Calu3 (cell line): ENCODE measurements at regions not wholly inside any gene's neighbourhood (a gene's known extent, or its start where the extent isn't known, plus 50 kb on each side); places are given as distances from the start of the nearest gene placed in this dataset.

Experiments
- BruUV-seq: library from RNA; stranded (reverse); fragments of 400-500 nt; replicated peaks from 2 replicates; lab custom pipeline; 2021; lab: Mats Ljungman, UMichigan
- CTCF ChIA-PET: fragments of 300-600 bp; sonication (Branson Sonifier 250); formaldehyde crosslinking; loops from one replicate; lab custom pipeline; 2022; ENCODE audit warnings: antibody characterized with exemption; lab: Charles Lee
- DNase-seq: peaks from one replicate; pipeline ENCODE4 v3.0.0; 2022
- H3K27ac Mint-ChIP-seq: one replicate; pipeline ENCODE4 v1.8.0; 2022; ENCODE audit warnings: mixed read lengths; ENCODE audit not compliant: unreplicated experiment
- H3K27me3 Mint-ChIP-seq: one replicate; pipeline ENCODE4 v1.8.0; 2022; ENCODE audit warnings: mixed read lengths; ENCODE audit not compliant: unreplicated experiment
- H3K36me3 Mint-ChIP-seq: one replicate; pipeline ENCODE4 v1.8.0; 2022; ENCODE audit warnings: mild to moderate bottlenecking, moderate library complexity, mixed read lengths; ENCODE audit not compliant: insufficient read depth, unreplicated experiment
- H3K4me1 Mint-ChIP-seq: one replicate; pipeline ENCODE4 v1.8.0; 2022; ENCODE audit warnings: mild to moderate bottlenecking, low read depth, mixed read lengths; ENCODE audit not compliant: unreplicated experiment
- H3K4me3 Mint-ChIP-seq: one replicate; pipeline ENCODE4 v1.8.0; 2022; ENCODE audit warnings: mild to moderate bottlenecking, low read depth, moderate library complexity, mixed read lengths; ENCODE audit not compliant: unreplicated experiment
- H3K9me3 Mint-ChIP-seq: one replicate; pipeline ENCODE4 v1.8.0; 2022; ENCODE audit warnings: low read depth, mixed read lengths; ENCODE audit not compliant: unreplicated experiment
- intact Hi-C: fragments of 100-400 bp; cut with micrococcal nuclease; formaldehyde crosslinking; loops from one replicate; pipeline ENCODE4 v1.10.0; 2022; ENCODE audit not compliant: unreplicated experiment
- TF ChIP-seq, protein P1 (sequence below): fragments of 200-600 bp; IDR thresholded peaks from one replicate; pipeline ENCODE4 v1.8.0; 2022; ENCODE audit warnings: antibody characterized with exemption; ENCODE audit not compliant: unreplicated experiment

- H3K9me3 Mint-ChIP-seq: no peaks in the 10 kb centered on the region
- H3K4me1 Mint-ChIP-seq: no peaks in the 10 kb centered on the region
- H3K36me3 Mint-ChIP-seq: no peaks in the 10 kb centered on the region
- intact Hi-C loops: no loop called here
- CTCF ChIA-PET: no interaction called here
- TF ChIP-seq, protein P1, sequence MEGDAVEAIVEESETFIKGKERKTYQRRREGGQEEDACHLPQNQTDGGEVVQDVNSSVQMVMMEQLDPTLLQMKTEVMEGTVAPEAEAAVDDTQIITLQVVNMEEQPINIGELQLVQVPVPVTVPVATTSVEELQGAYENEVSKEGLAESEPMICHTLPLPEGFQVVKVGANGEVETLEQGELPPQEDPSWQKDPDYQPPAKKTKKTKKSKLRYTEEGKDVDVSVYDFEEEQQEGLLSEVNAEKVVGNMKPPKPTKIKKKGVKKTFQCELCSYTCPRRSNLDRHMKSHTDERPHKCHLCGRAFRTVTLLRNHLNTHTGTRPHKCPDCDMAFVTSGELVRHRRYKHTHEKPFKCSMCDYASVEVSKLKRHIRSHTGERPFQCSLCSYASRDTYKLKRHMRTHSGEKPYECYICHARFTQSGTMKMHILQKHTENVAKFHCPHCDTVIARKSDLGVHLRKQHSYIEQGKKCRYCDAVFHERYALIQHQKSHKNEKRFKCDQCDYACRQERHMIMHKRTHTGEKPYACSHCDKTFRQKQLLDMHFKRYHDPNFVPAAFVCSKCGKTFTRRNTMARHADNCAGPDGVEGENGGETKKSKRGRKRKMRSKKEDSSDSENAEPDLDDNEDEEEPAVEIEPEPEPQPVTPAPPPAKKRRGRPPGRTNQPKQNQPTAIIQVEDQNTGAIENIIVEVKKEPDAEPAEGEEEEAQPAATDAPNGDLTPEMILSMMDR: no peak
- no peak for DNase-seq
- no peak overlapping the region for H3K27ac Mint-ChIP-seq
- BruUV-seq: no TSS peak
- no peak overlapping the region for H3K4me3 Mint-ChIP-seq
- H3K27me3 Mint-ChIP-seq: peaks cover 30% of the 10 kb centered on the region
Observed at GRCh38 chr10:7101451-7101850, 309.4 kb downstream of the SFMBT2 start.

DNA sequence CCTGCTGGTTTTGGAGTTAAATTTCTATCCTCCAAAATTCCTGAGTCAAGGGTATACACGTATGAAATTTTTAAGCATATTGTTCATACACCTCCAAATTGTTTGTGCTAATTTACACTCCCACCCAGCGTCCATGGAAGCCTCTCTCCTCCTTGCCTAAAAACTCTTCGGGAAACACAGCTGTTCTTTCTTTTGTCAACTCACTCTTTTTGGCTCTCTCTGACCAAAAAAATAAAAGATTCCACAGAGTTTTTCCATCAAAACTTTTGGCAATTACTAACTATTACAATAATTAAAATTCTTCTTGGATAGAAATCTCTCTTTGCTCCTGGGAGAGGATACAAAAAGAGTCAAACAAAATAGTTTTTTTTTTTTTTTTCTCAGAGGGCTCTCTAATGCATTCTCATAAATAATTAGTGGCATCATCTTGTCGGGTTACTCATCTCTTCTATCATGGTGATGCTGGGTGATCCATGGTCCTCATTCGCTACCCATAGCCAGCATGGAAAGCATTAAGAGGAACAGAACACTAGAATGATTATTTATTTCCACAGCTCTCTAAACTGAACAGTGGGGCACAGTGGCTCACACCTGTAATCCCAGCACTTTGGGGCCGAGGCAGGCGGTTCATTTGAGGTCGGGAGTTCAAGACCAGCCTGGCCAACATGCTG is 310.7 kb downstream of the SFMBT2 start:
- no TSS peak for BruUV-seq
- Mint-ChIP-seq H3K27me3 (peaks cover 30% of the 10 kb centered on the region), H3K27ac (no peak overlapping the region), H3K4me1 (no peaks in the 10 kb centered on the region), H3K36me3 (no peaks in the 10 kb centered on the region), H3K4me3 (no peak overlapping the region), H3K9me3 (no peaks in the 10 kb centered on the region)
- CTCF ChIA-PET: no interaction called here
- no peak for DNase-seq
- intact Hi-C loops: no loop called here
- TF ChIP-seq, protein P1: no peak

DNA sequence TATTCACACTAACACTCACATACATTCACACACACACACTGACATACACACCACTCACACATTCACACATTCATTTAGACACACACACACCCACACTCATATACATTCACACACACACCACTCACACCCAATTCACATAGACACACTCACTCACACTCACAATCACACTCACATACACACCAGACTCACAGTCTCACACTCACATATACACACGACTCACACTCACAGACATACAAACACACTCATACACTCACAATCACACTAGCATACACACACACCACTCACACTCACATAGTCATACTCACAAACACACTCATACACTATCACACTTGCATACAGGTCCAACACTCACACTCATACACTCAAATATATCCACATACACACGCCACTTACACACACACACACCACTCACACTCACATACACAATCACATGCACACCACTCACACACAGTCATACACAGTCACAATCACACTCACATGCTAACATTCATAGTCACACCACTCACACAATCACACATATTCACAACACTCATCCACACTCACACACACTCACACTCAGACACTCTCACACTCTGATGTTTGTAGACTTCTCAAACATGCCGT is 312.6 kb downstream of the SFMBT2 start:
- BruUV-seq: no TSS peak
- H3K9me3 Mint-ChIP-seq: no peaks in the 10 kb centered on the region
- DNase-seq: no peak
- no peak overlapping the region for H3K4me3 Mint-ChIP-seq
- no peaks in the 10 kb centered on the region for H3K36me3 Mint-ChIP-seq
- CTCF ChIA-PET: no interaction called here
- intact Hi-C loops: no loop called here
- no peaks in the 10 kb centered on the region for H3K4me1 Mint-ChIP-seq
- TF ChIP-seq, protein P1: no peak
- no peak overlapping the region for H3K27ac Mint-ChIP-seq
- peaks cover 32% of the 10 kb centered on the region for H3K27me3 Mint-ChIP-seq

- H3K36me3 Mint-ChIP-seq: no peaks in the 10 kb centered on the region
- CTCF ChIA-PET: no interaction called here
- H3K27me3 Mint-ChIP-seq: peaks cover 36% of the 10 kb centered on the region
- no peak overlapping the region for H3K27ac Mint-ChIP-seq
- TF ChIP-seq, protein P1: no peak
- H3K4me3 Mint-ChIP-seq: no peak overlapping the region
- H3K9me3 Mint-ChIP-seq: no peaks in the 10 kb centered on the region
- no peak for DNase-seq
- intact Hi-C loops: no loop called here
- no peaks in the 10 kb centered on the region for H3K4me1 Mint-ChIP-seq
- BruUV-seq: no TSS peak
Observed at GRCh38 chr10:7094781-7095180, 316.1 kb downstream of the SFMBT2 start.
